Stimulated activated CD8-positive, alpha-beta memory T cell treated with anti-CD3 and anti-CD28 coated beads, Interleukin-7, amount 100 ng/mL, for 24 hours (primary cell): ENCODE measurements at regions not wholly inside any gene's neighbourhood (a gene's known extent, or its start where the extent isn't known, plus 50 kb on each side); places are given as distances from the start of the nearest gene placed in this dataset.
"Not testable (repeated sequence)": the region's sequence is repeated elsewhere in the genome, so short reads cannot be mapped to it uniquely, and the experiment has no call there.

Experiments
- DNase-seq: peaks from one replicate; pipeline ENCODE4 v3.0.0-alpha.2; 2020; ENCODE audit warnings: low read depth

DNA sequence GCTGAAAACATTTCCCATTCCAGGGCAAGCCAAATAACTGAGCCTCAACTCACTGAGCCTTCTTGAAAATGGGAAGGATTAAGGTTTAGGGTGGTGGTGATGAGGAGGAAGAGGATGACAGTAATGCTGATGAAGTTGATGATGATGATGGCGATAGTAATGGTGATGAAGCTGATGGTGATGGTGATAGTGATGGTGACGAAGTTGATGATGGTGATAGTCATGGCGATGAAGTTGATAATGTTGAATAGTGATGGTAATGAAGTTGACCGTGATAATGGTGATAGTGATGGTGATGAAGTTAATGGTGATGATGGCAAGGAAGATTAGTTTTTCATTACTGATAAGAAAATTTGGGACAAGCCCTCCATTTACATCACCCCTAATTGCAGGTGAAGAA is 285.8 kb upstream of the DYNLRB2 start:
- no peak for DNase-seq

DNA sequence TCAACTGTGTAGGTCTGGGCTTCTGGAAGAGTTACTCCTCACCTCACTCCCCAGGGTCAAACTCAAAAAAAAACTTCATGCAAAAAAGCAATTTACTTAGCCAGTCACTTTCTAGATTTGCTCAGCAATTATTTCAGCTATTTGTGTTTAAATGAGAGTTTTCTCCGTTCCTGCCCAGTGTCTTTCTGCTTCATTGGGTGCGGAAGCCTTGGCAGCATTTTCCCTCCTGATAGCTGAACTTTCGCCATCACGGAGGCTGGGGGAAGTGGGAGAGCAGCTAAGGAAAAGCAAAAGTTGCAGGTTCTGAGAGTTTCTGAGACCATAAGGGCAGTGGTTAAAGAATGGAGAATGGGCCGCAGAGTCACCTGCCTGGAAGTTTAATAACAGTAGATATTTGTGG is 287.1 kb upstream of the DYNLRB2 start:
- no peak for DNase-seq

DNA sequence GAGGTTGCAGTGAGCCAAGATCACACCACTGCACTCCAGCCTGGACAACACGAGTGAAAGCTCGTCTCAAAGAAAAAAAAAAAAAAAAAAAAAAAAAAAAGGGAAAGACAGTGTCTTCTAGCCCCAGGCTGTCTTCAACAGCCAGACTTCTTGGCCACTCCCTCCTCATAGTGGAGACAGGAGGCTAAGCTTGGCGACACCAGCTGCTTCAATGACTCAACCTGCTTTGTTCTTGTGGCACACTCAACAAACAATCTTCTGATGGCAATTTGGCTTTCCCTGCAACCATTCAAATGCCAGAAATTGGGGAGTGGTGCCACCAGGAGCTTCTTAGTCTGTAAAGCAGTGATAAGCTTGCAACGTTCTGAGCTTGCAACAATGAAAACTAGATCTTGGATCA is 290.4 kb upstream of the DYNLRB2 start:
- no peak for DNase-seq

DNA sequence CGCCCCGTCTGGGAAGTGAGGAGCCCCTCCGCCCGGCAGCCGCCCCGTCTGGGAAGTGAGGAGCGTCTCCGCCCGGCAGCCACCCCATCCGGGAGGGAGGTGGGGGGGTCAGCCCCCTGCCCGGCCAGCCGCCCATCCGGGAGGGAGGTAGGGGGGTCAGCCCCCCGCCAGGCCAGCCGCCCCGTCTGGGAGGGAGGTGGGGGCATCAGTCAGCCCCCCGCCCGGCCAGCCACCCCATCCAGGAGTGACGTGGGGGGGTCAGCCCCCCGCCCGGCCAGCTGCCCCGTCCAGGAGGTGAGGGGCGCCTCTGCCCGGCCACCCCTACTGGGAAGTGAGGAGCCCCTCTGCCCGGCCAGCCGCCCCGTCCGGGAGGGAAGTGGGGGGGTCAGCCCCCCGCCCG is 297.5 kb upstream of the DYNLRB2 start:
- DNase-seq: not testable (repeated sequence)

DNA sequence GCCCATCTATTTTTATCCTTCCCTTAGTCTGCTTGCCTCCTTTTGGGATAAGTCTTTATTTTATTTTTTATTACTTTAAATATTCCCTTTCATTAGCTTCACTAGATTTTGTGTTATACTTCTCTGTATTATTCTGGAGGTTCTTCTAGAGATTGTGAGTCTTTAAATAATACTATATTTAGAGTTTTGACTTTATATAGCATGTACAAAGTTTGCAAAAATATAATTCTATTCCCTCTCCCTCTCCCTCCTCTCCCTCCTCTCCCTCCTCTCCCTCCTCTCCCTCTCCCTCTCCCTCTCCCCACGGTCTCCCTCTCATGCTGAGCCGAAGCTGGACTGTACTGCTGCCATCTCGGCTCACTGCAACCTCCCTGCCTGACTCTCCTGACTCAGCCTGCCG is 298.5 kb upstream of the DYNLRB2 start:
- not testable (repeated sequence) for DNase-seq

DNA sequence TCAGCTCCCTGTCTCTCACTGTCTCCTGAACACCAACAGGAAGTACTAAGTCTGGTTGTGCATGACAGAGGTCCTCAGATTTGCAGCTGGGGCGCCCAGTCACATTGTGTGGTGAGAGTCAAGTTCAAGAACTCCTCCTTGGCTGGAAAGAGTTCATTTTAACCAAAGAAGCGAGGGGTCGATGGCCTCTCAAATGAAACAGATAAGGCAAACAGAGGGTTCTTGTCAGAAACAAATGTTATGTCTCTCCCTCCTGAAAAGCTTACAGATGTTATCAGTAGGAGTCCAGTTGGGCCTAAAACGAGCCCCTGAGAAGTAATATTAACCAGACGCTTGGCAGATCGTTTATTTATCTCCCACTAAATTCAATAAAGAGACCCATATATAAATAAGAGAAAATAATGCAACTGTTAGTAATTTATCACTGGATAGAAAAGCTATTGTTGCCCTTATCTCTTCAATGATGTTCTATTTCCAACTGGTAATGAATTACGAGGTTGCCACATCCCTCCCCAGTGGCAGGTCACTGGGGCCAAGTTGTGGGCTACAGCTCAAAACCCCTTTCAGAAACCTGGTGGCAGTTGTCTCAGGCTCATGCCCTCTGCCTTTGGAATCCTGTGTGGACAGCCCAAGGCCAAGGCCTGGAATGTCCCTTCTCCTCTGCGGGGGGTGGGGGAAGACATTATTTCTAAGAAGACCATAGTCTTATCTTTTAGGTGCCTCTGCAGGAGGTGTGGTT is 307.5 kb upstream of the DYNLRB2 start:
- no peak for DNase-seq

DNA sequence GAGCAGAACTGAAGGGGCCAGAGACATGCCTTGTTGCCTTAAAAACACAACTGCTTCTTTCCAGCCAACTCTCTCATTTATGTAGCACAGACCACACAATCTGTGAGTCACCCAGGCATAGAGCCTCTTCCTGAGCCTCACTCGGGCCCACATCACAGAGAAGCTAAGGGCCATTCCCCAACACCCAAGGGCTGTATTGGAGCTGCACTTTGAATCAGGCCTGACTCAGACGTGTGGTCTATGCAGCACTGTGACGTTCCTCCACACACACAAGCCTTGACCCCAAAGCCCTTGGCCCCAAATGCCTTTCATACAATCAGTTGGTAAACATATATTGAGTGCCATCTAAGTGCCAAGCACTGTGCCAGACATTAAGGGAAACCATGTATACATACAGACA is 308.9 kb upstream of the DYNLRB2 start:
- no peak for DNase-seq

DNA sequence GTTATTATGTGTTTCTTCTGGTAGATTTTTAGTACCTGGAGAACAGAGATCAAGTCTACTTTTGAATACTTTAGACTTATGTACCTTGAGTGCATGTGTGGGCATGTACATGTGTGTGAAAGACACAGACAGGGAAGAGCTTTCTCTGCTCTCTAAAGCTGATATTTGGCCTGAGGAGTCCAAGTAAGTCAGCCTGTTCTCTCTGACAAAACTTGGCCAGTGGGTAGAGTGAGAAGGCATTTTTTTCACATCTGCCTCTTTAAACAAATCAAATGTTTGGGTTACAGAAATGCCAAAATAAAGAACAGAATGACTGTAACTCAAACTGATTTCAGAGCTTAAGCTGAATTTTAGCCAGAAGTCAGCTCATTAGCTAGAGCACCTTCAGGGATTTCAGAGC is 309.7 kb upstream of the DYNLRB2 start:
- no peak for DNase-seq

DNA sequence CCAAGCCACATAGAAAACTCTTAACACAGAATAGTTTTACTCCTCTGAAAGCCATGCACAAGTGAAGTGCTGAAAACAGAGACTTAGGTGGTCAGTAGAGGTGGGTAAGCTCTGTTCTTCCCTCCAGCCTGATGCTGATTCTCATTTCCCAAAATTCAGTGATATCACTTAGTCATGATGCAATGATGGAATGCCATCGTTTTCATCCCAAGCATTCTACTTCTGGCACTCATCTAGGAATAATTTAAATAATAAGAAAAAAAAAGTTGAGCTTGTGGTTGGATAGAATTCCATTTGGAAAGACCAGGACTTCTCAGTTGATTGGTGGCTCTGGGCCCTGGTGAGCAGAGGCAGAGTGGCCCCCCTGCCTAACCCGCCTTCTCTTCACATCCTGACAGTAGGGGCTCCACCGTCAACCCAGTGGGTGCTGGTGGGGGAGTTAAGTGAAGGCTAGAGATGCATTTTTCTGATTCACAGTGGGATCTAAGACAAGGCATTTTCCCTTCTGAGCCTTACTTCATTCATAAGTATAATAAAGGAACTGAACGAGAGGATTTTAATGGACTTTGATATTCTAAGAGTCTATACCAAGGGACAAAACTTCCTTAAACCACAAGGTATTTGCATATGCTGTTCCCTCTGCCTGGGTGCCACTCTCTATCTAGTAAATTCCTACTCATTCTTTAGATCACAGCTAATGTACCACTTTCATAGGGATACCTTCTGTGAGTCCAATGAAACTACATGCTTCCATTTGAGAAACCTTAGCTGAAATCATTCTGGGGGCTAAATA is 310.3 kb upstream of the DYNLRB2 start:
- no peak for DNase-seq

DNA sequence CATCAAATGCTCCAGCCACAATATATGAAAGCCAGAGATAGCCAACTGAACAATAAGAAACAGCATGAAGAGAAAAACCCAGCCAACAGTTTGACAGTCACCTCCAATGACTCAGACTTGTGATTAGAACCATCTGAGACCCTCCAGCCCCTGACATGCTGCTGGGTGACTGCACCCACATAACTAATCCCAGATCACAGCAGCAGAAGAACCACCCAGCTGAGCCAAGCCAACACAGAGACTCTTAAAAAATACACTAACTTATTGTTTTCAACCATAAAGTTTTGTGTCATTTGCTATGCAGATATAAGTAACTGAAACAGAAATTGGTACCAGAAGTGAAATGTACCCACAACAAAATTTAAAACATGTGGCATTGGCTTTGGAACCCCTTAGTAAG is 314.3 kb upstream of the DYNLRB2 start:
- DNase-seq: no peak

DNA sequence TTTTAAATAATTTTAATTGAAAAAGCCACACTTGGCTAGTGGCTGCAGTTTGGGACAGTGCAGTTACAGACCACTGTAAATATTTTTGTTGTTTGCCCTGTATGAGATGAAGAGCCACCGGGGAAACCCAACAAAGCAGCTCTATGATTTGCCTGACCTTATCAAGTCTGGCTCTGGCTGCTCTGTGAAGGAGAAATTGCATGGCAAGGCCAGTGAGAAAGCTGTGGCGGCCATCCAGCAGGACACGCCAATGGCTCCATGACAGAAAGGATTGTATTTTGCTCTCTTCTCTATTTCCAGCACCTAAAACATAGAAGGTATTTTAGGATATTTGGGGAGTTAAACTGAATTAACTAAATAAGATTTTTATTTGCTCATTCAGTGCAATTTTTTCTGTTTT is 330.0 kb upstream of the DYNLRB2 start:
- DNase-seq: no peak

DNA sequence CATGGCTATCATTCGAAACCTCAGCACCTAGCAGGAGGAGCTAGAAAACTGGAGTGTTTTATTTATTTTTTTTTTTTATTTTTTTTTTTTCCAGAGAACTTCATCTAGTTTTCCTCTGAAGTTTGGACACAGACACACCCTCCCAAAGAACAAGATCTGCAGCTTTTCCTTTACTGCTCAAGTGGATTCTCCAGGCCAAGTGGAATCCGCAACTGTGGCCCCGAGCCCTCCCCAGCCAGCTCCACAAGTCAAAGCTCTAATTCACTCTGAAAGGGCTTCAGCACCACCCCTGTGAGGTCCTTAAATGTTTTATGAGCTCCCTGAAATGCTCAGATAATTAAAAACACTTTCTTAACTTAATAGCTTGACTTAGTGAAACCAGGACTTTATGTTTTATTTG is 332.1 kb upstream of the DYNLRB2 start:
- DNase-seq: no peak

DNA sequence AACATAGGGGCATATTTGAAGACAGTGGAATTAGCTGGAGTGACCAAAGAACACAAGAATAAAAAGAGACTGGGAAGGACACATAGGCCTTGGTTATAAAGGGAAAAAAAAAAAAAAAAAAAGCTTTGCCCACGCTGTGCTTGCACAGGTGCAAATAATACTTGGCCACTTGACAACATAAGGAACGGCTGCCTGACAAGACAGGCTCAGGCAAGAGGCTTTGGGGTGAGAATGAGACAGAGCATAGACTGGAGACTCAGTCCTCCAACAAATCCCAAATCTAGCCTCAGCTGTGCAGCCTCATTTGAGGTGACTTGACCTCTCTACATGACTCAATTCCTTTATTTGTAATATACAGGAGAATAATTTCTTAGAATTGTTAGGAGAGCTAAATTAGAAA is 332.8 kb upstream of the DYNLRB2 start:
- DNase-seq: no peak

DNA sequence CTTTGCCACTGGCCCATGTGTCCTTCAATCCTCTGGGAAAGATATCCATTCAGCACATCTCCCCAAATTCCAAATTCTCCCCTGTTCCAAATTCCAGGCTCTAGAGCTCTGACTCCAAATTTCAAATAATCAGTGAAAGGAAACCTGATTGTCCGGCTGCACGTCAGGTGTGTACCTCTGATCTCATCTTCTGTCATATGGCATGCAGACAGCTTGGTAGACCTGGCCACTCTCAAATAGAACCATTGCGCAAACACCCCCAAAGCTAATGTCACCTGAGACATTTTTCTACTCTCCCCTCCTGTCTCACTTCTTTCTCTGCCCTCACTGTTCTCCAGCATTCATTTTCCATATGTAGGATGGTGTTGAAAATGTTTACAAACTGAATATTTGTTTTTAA is 337.0 kb upstream of the DYNLRB2 start:
- DNase-seq: no peak

DNA sequence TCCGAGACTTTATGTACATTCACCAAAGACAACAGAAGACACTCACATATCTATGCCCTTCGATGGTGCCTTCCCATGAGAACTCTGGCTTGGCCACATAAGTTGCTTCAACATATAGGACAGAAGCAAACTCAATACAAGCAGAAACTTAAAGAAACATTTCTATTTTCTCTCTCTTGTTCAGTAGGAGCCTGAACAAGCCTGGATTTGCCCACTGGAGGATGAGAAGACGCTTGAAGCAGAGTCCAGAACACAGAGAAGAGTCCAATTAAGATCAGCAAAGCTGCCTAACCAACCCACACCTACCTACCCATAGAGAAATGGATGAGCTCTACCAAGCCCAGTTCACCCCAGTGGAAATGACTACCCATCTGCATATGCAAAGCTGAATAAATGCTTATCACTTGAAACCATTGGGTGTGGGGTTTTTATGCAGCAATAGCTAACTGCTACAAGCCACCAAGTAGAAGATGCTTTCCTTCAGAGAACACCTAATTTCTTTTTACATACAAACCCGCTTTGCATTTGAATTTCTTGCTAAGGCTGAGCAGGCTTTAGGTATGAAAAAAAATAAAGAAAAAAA is 337.9 kb upstream of the DYNLRB2 start:
- no peak for DNase-seq

DNA sequence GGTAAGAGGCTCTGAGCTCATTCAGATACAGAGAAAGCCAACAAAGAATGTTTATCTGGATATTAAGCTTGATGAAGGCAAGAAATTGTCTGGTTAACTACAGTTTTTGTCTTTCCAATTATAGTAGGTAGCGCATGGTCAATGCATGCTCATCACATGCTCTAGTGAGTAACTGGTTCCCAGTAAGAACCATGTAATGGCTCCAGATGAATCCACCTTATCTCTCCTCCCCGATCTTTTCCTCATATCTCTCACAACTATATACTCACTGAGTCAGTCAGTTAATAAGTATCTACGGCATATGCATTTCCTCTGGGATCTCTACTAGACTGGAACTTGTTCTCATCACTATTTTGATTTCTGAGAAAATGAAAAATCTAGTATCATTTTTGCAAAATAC is 340.7 kb upstream of the DYNLRB2 start:
- DNase-seq: no peak

DNA sequence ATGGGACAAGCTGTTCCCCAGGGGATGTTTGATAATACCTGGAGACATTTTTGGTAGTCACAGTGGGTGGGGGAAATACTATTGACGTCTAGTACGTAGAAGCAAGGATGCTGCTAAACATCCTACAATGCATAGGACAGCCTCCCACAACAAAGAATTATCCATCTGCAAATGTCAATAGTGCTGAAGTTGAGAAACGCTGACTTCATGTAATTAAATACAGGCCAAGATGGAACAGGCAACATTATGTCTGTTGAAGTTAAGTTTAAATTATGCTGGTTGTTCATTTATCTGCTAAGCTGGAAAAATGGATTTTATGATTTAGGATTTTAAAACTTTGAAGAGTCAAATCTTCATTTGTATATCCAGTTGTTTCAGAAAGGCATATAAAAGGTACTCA is 341.2 kb upstream of the DYNLRB2 start:
- DNase-seq: no peak

DNA sequence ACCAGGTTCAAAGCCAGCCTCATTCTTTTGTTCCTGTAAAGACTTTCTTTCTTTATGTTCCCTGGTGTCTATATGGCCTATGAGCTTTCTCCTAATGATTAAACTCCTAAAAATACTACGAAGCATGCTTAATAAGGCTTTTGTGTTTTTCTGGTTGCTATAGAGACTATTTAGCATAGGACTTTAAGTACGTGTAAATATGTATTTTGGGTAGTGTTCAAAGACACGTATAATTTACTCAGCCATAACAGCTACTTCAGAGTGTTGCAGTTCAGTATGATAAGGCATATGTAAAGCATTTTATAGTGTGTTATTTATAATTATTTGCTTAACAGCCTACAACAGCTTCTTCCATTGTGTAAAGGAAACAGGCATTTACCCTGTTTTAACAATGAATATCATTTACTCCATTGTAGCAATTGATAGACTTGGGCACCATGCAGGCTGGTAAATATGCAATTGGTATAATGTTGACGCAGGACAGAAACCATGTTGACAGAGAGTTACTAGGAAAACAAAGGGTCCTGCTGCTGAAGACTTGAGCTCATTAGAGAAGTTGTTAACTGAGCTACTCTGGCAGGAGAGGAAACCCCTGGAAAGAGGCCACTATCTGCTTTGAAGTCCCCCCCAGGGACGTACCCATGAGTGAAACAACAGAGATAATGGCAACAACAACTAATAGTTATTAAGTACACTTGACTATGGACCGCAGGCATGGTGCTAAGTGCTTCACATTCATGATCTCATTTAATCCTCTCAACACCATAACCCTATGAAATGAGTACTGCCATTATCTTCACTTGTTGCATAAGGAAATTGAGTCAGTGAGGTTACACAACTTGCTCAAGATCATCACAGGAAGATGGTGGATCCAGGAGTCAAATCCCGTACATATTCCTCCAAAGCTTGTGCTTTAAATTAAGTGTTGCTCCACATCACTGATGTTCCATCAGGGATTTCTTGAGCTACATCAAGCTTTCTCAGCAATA is 342.2 kb upstream of the DYNLRB2 start:
- no peak for DNase-seq

DNA sequence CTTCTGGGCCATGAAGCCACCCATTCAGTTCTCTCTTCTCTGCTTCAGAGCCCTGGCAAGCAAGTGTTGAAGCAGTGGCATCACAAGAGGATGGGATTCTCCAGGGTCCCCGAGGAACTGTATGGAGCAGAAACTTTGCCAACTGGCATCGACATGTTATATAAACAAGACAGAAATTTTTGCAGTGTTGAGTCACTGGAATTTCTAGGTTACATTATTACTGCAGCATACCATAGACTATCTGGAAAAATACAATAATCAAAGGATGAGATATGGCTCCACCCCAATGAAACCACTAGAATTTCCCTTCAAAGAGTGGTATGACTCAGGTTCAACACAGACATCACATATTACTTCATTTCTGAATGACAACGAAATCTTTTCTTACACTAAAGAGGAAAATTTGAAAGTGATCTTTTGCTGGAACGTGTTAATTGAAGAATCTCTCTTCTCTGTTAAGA is 343.0 kb upstream of the DYNLRB2 start:
- DNase-seq: no peak

DNA sequence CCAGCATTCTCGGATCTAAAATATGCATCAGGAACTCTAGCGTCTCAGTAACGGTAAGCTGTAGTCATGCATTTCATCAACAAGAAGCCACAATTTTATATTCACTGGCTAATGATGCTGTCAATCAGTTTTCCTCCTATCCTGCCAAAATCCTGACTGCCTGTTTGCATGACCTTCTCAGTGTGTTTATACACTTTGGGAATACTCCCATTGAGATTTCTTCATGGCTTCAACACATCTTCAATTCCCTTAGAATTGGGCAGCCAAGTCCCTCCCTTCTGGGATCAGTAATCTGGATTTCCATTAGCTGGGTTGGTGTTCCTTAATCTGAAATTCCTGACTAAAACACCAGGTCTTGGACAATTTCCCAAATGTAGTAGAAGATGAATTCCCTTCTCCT is 348.9 kb upstream of the DYNLRB2 start:
- no peak for DNase-seq

DNA sequence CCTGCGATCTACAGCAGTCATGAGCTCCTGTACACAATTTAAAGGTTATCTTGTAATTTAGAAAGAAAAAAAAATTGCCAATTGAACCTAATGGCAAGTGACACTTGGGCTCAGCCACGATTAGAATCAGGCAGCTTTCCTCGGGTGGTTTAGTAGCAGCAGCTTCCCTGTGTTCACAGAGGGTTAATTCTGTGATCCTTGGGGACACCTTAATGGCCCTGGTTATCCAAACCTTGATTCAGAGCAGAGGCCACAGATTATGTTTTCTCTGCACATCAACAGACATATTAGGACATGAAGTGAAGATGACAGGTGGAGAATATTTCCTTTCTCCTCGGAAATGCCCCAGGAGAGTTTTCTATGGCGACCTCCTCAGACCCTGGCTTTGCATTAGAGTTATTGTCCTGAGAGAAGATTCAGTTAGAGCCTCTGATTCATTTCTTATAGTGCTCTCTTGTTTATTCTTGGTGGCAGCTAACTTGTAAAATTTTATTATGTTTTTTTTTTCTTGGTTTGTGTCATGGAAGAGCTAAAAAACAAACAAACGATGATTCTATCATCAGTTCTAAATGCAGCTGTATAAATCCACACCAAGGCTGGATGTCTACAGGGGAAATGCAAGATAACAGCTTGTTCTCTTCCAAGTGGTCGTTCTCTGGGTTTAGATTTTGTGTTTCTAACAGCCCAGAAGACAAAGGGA is 351.2 kb upstream of the DYNLRB2 start:
- DNase-seq: no peak
